ENCODE measurements at regions not wholly inside any gene's neighbourhood (a gene's known extent, or its start where the extent isn't known, plus 50 kb on each side); places are given as distances from the start of the nearest gene placed in this dataset.
"Not testable (repeated sequence)": the region's sequence is repeated elsewhere in the genome, so short reads cannot be mapped to it uniquely, and the experiment has no call there.

GRCh38 chr2:2721296-2721835, 390.3 kb upstream of the MYT1L start:
- H3K36me3 ChIP-seq: no peaks in the 10 kb centered on the region
- no peaks in the 10 kb centered on the region for H3K9me3 ChIP-seq
- DNase-seq: no peak
- WGBS, 3 donors: 87 to 90% (median 88%) methylated on average over 23 of the region's 23 CpGs
- no peak for TF ChIP-seq POLR2A (IDR thresholded peaks at IDR 0.05)
- TF ChIP-seq EP300 (IDR thresholded peaks at IDR 0.05): no peak
- no peak for TF ChIP-seq CTCF (IDR thresholded peaks at IDR 0.05)
- H3K4me3 ChIP-seq: no peak overlapping the region
- H3K27ac ChIP-seq: no peak overlapping the region
- intact Hi-C loops (cut with DNase I): no loop called here
- no peaks in the 10 kb centered on the region for H3K4me1 ChIP-seq (ENCODE audit: insufficient read depth)
- H3K27me3 ChIP-seq: no peaks in the 10 kb centered on the region

DNA sequence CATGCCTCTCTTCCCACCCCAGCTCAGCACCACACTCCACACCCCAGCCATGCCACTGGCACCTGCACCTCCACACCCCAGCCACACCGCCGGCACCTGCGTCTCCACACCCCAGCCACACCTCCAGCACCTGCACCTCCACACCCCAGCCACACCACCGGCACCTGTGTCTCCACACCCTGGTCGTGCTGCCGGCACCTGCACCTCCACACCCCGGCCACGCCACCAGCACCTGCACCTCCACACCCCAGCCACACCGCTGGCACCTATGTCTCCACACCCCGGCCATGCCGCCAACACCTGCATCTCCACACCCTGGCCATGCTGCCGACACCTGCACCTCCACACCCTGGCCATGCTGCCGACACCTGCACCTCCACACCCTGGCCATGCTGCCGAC, 389.7 kb upstream of the MYT1L start:
- H3K4me1 ChIP-seq (ENCODE audit: insufficient read depth); DNase-seq; H3K9me3 ChIP-seq; H3K27me3 ChIP-seq; intact Hi-C loops (cut with DNase I); H3K27ac ChIP-seq; H3K36me3 ChIP-seq; H3K4me3 ChIP-seq: not testable (repeated sequence)
- 80 to 84% (median 80%) methylated on average over 14 of the region's 14 CpGs for WGBS, 3 donors

DNA sequence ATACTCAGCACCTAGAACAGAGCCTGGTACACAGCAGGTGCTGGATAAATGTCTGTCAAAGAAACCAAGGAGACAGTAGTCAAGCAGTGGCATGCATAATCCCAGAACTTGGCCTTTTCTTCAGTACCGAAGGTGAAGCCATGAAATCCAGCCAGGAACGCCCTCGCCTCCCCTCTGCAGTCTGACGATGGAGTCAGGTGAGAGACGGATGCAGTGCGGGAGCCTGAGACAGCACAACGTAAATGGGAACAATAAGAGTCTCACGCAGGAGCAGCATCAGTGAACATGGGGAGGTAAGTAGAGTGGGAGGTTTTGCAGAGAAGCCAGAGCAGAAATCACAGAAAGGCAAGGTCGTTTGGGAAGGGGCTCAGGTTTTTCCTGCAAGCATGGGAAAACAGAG, 389.3 kb upstream of the MYT1L start:
- WGBS, 3 donors: 66 to 71% (median 69%) methylated on average over 9 of the region's 9 CpGs
- H3K4me1 ChIP-seq (ENCODE audit: insufficient read depth): no peaks in the 10 kb centered on the region
- H3K9me3 ChIP-seq: no peaks in the 10 kb centered on the region
- H3K27ac ChIP-seq: no peak overlapping the region
- no peaks in the 10 kb centered on the region for H3K36me3 ChIP-seq
- DNase-seq: no peak
- intact Hi-C loops (cut with DNase I): no loop called here
- no peak overlapping the region for H3K4me3 ChIP-seq
- H3K27me3 ChIP-seq: no peaks in the 10 kb centered on the region
- no peak for TF ChIP-seq CTCF (IDR thresholded peaks at IDR 0.05)
- no peak for TF ChIP-seq POLR2A (IDR thresholded peaks at IDR 0.05)
- no peak for TF ChIP-seq EP300 (IDR thresholded peaks at IDR 0.05)

GRCh38 chr2:2719781-2720180, 388.7 kb upstream of the MYT1L start:
- no peak overlapping the region for H3K4me3 ChIP-seq
- H3K9me3 ChIP-seq: no peaks in the 10 kb centered on the region
- no peaks in the 10 kb centered on the region for H3K4me1 ChIP-seq (ENCODE audit: insufficient read depth)
- 74 to 78% (median 75%) methylated on average over 8 of the region's 8 CpGs for WGBS, 3 donors
- H3K27ac ChIP-seq: no peak overlapping the region
- TF ChIP-seq CTCF (IDR thresholded peaks at IDR 0.05) (no peak), POLR2A (IDR thresholded peaks at IDR 0.05) (no peak), EP300 (IDR thresholded peaks at IDR 0.05) (no peak)
- no peaks in the 10 kb centered on the region for H3K36me3 ChIP-seq
- H3K27me3 ChIP-seq: no peaks in the 10 kb centered on the region
- intact Hi-C loops (cut with DNase I): no loop called here
- DNase-seq: no peak

DNA sequence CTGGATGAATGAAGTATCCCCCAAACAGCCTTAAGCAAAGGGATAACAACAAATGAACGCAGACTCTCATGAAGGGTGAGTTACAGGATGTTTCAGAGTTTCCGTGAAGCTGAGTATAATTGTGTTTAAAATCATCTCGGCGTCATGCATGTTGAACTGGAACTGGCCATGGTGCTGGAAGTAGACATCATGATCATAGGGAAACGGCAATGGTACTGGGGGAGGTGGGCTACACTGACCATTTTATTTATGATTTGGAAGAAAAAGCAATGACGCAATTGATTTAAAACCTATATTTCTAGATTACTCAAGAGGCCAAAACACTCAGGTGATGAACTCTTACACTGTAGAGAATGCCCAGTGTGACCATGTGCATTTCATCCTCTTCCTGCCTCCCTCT, 387.9 kb upstream of the MYT1L start:
- Histone ChIP-seq H3K36me3 (no peaks in the 10 kb centered on the region), H3K27me3 (no peaks in the 10 kb centered on the region), H3K9me3 (no peaks in the 10 kb centered on the region), H3K27ac (no peak overlapping the region), H3K4me3 (no peak overlapping the region), H3K4me1 (ENCODE audit: insufficient read depth) (no peaks in the 10 kb centered on the region)
- no peak for DNase-seq
- intact Hi-C loops (cut with DNase I): no loop called here
- WGBS, 3 donors: 17 to 31% (median 25%) methylated on average over 6 of the region's 6 CpGs
- TF ChIP-seq EP300 (IDR thresholded peaks at IDR 0.05): no peak
- no peak for TF ChIP-seq CTCF (IDR thresholded peaks at IDR 0.05)
- TF ChIP-seq POLR2A (IDR thresholded peaks at IDR 0.05): no peak
